Ovary (tissue), 3 donors: ENCODE measurements at regions not wholly inside any gene's neighbourhood (a gene's known extent, or its start where the extent isn't known, plus 50 kb on each side); places are given as distances from the start of the nearest gene placed in this dataset.

Experiments used
- POLR2A ChIP-seq: fragments of 450-650 bp; IDR thresholded peaks from one replicate; pipeline ENCODE4 v1.6.1; 2017; ENCODE audit warnings: antibody characterized with exemption, mild to moderate bottlenecking, moderate library complexity
- TF ChIP-seq, protein P1 (sequence below), 3 donors: fragments of 450-650 bp in 2 of 3; fragments of 200-600 bp in 1 of 3; IDR thresholded peaks; one replicate each; pipeline versions ENCODE4 v1.5.1 to v1.8.0; 2016 to 2022; ENCODE audit warnings: antibody characterized with exemption in 3 of 3, mild to moderate bottlenecking in 1 of 3
- donor health status: DM: no; HTN: no; CAD: no.

DNA sequence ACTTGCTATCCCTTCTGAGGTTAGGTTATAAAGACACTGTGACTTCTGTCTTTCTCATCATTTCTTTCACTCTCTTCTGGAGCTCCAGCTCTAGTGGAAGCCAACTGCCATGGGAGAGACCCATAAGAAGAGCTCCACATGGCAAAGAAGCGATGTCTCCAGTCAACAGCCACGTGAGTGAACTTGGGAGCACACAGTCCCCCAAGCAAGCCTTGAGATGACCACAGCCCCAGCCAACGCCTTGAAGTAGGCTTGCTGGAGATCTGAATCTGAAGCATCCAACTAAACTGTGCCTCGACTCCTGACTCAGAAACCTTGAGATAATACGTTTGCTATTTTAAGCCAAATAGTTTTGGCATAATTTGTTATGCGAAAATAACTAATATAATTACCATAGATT is 181.7 kb upstream of the GDF10 start:
- TF ChIP-seq, protein P1, sequence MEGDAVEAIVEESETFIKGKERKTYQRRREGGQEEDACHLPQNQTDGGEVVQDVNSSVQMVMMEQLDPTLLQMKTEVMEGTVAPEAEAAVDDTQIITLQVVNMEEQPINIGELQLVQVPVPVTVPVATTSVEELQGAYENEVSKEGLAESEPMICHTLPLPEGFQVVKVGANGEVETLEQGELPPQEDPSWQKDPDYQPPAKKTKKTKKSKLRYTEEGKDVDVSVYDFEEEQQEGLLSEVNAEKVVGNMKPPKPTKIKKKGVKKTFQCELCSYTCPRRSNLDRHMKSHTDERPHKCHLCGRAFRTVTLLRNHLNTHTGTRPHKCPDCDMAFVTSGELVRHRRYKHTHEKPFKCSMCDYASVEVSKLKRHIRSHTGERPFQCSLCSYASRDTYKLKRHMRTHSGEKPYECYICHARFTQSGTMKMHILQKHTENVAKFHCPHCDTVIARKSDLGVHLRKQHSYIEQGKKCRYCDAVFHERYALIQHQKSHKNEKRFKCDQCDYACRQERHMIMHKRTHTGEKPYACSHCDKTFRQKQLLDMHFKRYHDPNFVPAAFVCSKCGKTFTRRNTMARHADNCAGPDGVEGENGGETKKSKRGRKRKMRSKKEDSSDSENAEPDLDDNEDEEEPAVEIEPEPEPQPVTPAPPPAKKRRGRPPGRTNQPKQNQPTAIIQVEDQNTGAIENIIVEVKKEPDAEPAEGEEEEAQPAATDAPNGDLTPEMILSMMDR (IDR thresholded peaks at IDR 0.05): no peak
- TF ChIP-seq POLR2A: no peak
